Keratinocyte (primary cell): ENCODE measurements at regions not wholly inside any gene's neighbourhood (a gene's known extent, or its start where the extent isn't known, plus 50 kb on each side); places are given as distances from the start of the nearest gene placed in this dataset.

Experiments used
- DNase-seq: peaks from one replicate; pipeline ENCODE4 v3.0.0-alpha.2; 2011; ENCODE audit warnings: low read depth, missing footprints, low spot score
- FAIRE-seq: peaks from 2 replicates; lab custom pipeline; 2011; peaks lifted over from hg19 to GRCh38; lab: Jason Lieb, UNC
- H2AFZ ChIP-seq: 2 replicates; pipeline ENCODE4 v1.6.0; 2012; ENCODE audit warnings: low read length, control low read depth, inconsistent platforms; ENCODE audit not compliant: control insufficient read depth
- H3K27ac ChIP-seq: 2 replicates; pipeline ENCODE4 v1.5.1; 2011; ENCODE audit warnings: low read length; ENCODE audit not compliant: control insufficient read depth, insufficient read depth
- H3K27me3 ChIP-seq: 3 replicates; pipeline ENCODE4 v1.6.0; 2011; ENCODE audit warnings: low read length; ENCODE audit not compliant: control insufficient read depth, insufficient read depth; ENCODE audit errors: extremely low read depth
- H3K36me3 ChIP-seq, 2 experiments: 2 replicates in 1 of 2; 3 replicates in 1 of 2; pipeline ENCODE4 v1.5.1; 2011; ENCODE audit warnings: low read length in 2 of 2, mild to moderate bottlenecking in 1 of 2; ENCODE audit not compliant: control insufficient read depth in 2 of 2, insufficient read depth in 2 of 2; ENCODE audit errors: extremely low read depth in 1 of 2
- H3K4me1 ChIP-seq: 3 replicates; pipeline ENCODE4 v1.5.1; 2011; ENCODE audit warnings: low read length; ENCODE audit not compliant: control insufficient read depth, insufficient read depth; ENCODE audit errors: extremely low read depth
- H3K4me2 ChIP-seq: 3 replicates; pipeline ENCODE4 v1.6.0; 2011; ENCODE audit warnings: low read depth, low read length; ENCODE audit not compliant: control insufficient read depth, insufficient read depth; ENCODE audit errors: extremely low read depth
- H3K4me3 ChIP-seq, 3 experiments: fragments of 200-600 bp in 1 of 3; sonication (generic) in 1 of 3; 2 replicates in 2 of 3; 3 replicates in 1 of 3; pipeline ENCODE4 v1.5.1; 2011 to 2016; ENCODE audit warnings: low read length in 3 of 3, mild to moderate bottlenecking in 3 of 3, control low read depth in 2 of 3, inconsistent platforms in 1 of 3, low read depth in 1 of 3, mixed read lengths in 1 of 3, mixed run types in 1 of 3, moderate library complexity in 1 of 3; ENCODE audit not compliant: control insufficient read depth in 2 of 3, insufficient read depth in 2 of 3; ENCODE audit errors: extremely low read depth in 1 of 3
- H3K79me2 ChIP-seq: 2 replicates; pipeline ENCODE4 v1.6.0; 2012; ENCODE audit warnings: low read length; ENCODE audit not compliant: control insufficient read depth, insufficient read depth
- H3K9ac ChIP-seq: 3 replicates; pipeline ENCODE4 v1.6.0; 2011; ENCODE audit warnings: low read length; ENCODE audit not compliant: control insufficient read depth, insufficient read depth; ENCODE audit errors: extremely low read depth
- H3K9me1 ChIP-seq: 3 replicates; pipeline ENCODE4 v1.6.0; 2011; ENCODE audit warnings: low read length; ENCODE audit not compliant: control insufficient read depth, insufficient read depth; ENCODE audit errors: extremely low read depth
- H3K9me3 ChIP-seq: 2 replicates; pipeline ENCODE4 v1.5.1; 2012; ENCODE audit warnings: low read depth, low read length; ENCODE audit not compliant: control insufficient read depth
- H4K20me1 ChIP-seq: 3 replicates; pipeline ENCODE4 v1.6.0; 2011; ENCODE audit warnings: low read length; ENCODE audit not compliant: control insufficient read depth, insufficient read depth; ENCODE audit errors: extremely low read depth
- CTCF ChIP-seq, 3 experiments: IDR thresholded peaks in 1 of 3; conservative IDR thresholded peaks in 1 of 3; optimal IDR thresholded peaks in 1 of 3; 2 replicates in 2 of 3; 3 replicates in 1 of 3; pipeline versions ENCODE3 to v1.5.1; 2011; ENCODE audit warnings: low read length in 3 of 3, mild to moderate bottlenecking in 3 of 3, moderate library complexity in 2 of 3, control low read depth in 1 of 3, inconsistent platforms in 1 of 3; ENCODE audit not compliant: insufficient read depth in 2 of 3; ENCODE audit errors: extremely low read depth in 1 of 3
- EZH2 ChIP-seq: IDR thresholded peaks from one replicate; pipeline ENCODE4 v1.6.1; 2012; ENCODE audit warnings: inconsistent platforms, mild to moderate bottlenecking, low read length, moderate library complexity
- dilution Hi-C: fragments of 300-500 bp; cut with MboI; formaldehyde crosslinking; loops from one replicate; pipeline ENCODE4 v1.7.0; 2020; ENCODE audit warnings: low sequenced_read_pairs; ENCODE audit not compliant: extremely low pct_ligation_motif_present

GRCh38 chr11:91404344-91404743 is 820.3 kb upstream of the FAT3 start:
- no peaks in the 10 kb centered on the region for H3K79me2 ChIP-seq
- no peak overlapping the region for H3K4me3 ChIP-seq
- no peaks in the 10 kb centered on the region for H3K9me3 ChIP-seq
- H3K36me3 ChIP-seq: no peaks in the 10 kb centered on the region
- no peaks in the 10 kb centered on the region for H3K9me1 ChIP-seq
- no peak overlapping the region for H3K9ac ChIP-seq
- no peak overlapping the region for H3K4me2 ChIP-seq
- H2AFZ ChIP-seq: no peak overlapping the region
- no peak for TF ChIP-seq EZH2
- no peak for TF ChIP-seq CTCF (optimal IDR thresholded peaks at IDR 0.05 in 1 of 3, IDR thresholded peaks at IDR 0.05 in 1 of 3, conservative IDR thresholded peaks at IDR 0.05 in 1 of 3; ENCODE audit: extremely low read depth in 1 of 3, insufficient read depth in 2 of 3, low read length in 3 of 3)
- dilution Hi-C loops: no loop called here
- no peak overlapping the region for H3K27ac ChIP-seq
- H3K4me1 ChIP-seq: no peaks in the 10 kb centered on the region
- H3K27me3 ChIP-seq: no peaks in the 10 kb centered on the region
- DNase-seq (no peak), FAIRE-seq (no peak)
- H4K20me1 ChIP-seq: no peaks in the 10 kb centered on the region

GRCh38 chr11:91397134-91397468 is 827.5 kb upstream of the FAT3 start:
- no peaks in the 10 kb centered on the region for H3K79me2 ChIP-seq
- TF ChIP-seq EZH2 (no peak), CTCF (optimal IDR thresholded peaks at IDR 0.05 in 1 of 3, IDR thresholded peaks at IDR 0.05 in 1 of 3, conservative IDR thresholded peaks at IDR 0.05 in 1 of 3; ENCODE audit: extremely low read depth in 1 of 3, insufficient read depth in 2 of 3, low read length in 3 of 3) (no peak)
- no peak overlapping the region for H3K27ac ChIP-seq
- no peaks in the 10 kb centered on the region for H3K27me3 ChIP-seq
- H3K36me3 ChIP-seq: no peaks in the 10 kb centered on the region
- H3K4me2 ChIP-seq: no peak overlapping the region
- H3K4me1 ChIP-seq: no peaks in the 10 kb centered on the region
- no peaks in the 10 kb centered on the region for H3K9me3 ChIP-seq
- no peak overlapping the region for H2AFZ ChIP-seq
- H3K9ac ChIP-seq: no peak overlapping the region
- dilution Hi-C loops: no loop called here
- no peak overlapping the region for H3K4me3 ChIP-seq
- H3K9me1 ChIP-seq: no peaks in the 10 kb centered on the region
- DNase-seq: no peak
- no peaks in the 10 kb centered on the region for H4K20me1 ChIP-seq
- FAIRE-seq: no peak
